ENCODE measurements at regions not wholly inside any gene's neighbourhood (a gene's known extent, or its start where the extent isn't known, plus 50 kb on each side); places are given as distances from the start of the nearest gene placed in this dataset.
"Not testable (repeated sequence)": the region's sequence is repeated elsewhere in the genome, so short reads cannot be mapped to it uniquely, and the experiment has no call there.

GRCh38 chr7:150110375-150110820, 212.8 kb upstream of the LRRC61 start:
- not testable (repeated sequence) for TF ChIP-seq CTCF, POLR2A, EP300 (IDR thresholded peaks at IDR 0.05)
